Medulla oblongata (tissue), 1 donor: ENCODE measurements at regions not wholly inside any gene's neighbourhood (a gene's known extent, or its start where the extent isn't known, plus 50 kb on each side); places are given as distances from the start of the nearest gene placed in this dataset.
"Not testable (repeated sequence)": the region's sequence is repeated elsewhere in the genome, so short reads cannot be mapped to it uniquely, and the experiment has no call there.

Source experiments
- DNase-seq: peaks from one replicate; pipeline ENCODE4 v3.0.0-alpha.2; 2015; ENCODE audit errors: extremely low spot score

DNA sequence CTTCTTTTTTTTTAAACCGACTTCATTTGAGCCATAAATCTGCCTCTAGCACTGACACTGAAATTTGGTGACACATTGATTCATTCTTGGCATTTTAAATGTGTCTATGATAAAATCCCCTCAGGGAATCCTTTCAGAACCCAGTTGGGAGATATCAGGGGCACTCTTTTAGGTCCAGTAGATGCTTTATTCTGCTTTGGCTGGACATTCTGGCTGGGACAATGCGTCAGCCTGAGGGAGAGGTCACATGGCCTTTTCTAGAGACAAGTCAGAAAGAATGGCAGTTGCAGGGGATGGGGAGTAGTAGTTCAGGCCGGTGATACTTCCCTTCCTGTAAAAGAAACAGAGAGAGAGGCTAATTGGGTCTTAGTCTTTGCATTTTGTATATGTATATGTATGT, 63.1 kb downstream of the TRIM43 start:
- not testable (repeated sequence) for DNase-seq

DNA sequence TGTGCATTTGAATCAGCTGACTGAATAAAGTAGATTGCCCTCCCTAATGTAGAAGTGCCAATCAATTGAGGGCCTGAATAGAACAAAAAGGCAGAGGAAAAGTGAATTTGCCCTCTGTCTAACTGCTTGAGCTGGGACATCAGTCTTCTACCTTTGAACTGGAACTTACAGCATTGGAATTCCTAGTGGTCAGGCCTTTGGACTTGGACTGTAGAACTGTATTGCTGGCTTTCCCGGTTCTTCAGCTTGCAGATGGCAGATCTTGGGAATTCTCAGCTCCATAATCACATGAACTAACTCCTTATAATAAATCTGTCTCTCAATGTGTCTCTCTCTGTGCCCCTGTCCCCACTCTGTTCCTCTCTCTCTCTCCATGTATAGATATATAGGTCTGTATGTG, 64.8 kb downstream of the TRIM43 start:
- not testable (repeated sequence) for DNase-seq

DNA sequence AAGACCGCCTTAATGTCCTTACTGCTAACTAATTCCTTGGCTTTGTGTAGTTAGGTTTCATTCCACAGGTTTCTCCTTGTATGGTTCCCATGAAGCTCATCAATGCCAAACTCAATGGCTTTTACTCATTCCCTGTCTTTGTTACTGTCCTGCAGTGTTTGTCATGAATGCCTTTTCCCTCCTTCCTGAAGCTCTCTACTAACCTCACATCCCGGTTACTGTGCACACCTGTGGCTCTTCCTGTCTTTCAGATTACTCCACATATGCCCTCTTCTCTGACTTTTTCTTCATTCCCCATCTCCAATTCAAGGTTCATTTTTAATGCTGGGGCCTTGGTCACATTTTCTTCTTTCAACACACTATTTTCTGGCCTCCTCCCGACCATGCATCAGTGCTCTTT, 66.1 kb downstream of the TRIM43 start:
- not testable (repeated sequence) for DNase-seq

DNA sequence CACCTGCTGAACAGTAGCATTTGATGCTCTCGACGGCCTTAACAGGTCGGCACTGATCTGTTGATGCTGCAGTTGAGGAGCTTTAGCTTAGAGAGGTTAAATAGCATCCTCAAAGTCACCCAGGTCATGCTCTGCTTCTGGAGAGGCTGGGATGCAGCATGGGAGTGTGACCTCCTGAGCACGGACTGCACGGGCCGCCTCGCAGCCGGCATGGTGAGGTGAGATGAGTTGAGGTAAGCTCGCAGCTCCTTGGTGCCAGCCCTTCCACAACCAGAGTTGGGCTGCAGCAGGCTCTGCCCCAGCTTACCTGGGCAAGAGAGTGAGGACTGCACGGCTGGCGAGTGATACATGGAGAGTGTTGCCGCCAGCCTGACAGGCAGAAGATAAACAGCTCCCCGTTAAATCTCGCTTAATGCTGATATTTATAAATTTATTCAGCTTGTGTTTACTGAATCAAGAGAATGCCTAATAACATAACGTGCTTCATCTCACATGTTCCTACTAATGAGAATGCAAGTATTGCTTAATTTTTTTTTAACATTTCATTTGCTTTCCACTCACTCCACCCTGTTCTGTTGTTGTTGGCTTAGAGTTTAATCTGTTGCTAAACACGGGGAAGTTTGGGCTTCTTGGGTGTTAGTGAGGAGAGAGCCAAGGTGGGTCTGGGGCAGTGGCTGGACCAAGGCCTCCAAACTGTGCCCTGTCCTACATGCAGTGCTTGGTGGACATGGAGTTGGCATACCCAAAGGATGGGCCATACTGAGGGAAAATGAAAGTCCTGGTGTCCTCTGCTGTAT, 69.2 kb downstream of the TRIM43 start:
- DNase-seq, result not testable (repeated sequence)

DNA sequence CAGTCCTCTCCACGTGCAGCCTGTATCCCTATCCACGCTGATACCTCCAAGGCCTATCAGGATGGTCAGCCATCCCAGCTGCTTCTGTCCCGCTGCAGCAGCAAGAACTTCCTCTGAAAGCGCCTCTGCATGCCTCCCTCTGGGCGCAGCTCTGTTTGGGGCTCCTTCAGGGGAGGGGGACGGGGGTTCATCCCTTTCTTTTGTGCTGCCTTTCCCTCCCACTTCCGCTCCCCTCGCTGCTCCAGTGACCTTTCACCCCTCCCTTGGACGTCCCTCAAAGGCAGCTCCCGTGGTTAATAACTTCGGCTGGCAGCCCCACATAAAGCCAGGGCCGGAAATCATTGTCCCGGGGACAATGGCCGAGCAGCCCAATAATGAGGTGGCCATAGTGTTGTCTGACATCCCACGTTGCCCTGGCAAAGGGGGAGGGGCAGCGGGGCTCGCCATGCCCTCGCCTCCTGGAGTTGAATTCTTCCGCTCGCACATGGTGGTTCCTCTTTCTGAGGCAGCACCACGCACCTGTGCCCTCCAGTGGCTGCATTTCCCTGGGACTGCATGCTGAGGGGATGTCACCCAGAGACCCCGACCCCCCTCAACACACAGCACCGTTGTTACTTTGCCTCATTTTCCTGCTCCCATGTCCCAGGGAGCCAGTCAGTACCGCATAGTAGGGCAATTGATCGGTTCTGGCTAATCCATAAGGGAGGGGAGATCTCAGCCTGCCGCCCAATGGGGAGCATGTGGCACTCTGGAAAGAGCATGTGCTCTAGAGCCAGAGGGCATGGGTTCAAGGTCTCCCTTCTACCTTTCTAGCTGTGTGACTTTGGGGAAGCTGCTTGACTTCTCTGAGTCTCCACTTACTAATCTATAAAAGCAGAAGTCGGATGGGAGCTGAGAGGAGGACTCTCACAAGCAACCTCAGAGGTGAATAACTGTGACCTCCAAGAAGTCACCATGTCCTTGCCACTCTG, 72.0 kb downstream of the TRIM43 start:
- DNase-seq, result not testable (repeated sequence)

DNA sequence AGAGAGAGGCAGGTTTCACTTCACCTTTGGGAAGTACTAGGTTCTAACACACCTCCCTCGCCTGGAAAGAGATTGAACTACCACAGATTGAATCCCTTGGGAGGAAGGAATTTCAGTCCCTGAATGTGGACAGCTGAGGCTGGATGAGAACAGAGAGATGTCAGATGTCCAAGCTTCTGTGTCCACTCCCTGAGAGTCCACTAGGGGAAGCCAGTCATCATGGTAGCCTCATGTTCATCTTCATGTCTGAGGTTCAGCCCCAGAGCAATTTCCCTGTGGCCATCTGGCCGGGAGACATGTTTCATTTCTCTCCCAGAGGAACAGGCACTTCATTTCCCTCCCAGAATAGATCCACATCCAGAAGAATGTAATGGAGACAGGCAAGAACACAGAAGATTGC, 74.8 kb downstream of the TRIM43 start:
- DNase-seq, result not testable (repeated sequence)

DNA sequence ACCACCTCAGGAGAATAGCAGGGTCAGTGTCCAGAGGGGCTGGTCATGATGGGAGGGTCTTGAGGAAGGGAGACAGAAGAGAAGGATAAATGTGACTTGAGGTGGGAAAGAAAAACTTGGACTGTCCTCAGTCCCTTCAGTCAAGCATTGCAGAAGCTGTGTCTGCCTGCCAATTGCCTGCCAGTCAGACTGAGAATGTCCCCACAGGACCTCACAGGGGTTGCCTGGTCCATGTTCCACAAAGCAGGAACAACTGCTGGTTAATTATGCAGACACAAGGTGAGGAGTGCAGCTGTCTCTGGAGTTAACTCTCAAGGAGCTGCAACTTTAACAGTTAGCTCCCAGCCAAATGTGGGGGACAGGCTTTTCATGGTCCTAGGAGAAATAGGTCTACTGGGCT, 75.7 kb downstream of the TRIM43 start:
- no peak for DNase-seq

DNA sequence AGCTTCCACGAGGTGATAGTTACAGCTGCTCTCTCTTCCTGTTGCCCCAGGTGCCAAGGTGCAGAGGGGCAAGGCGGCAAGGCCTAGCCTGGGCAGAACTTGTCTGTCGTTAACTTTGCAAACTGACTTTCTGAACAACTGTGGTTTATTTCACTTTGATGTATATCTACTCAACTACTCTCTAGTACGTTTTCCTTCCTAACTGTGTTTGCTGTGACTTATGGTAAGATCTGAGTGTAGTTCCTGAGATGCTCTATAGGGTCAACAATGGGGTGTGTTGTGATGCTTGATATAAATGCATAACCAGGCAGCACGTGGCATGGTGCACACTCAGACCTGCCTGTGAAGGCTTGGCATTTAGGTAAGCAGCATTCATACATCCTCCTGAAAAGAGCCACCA, 77.1 kb downstream of the TRIM43 start:
- not testable (repeated sequence) for DNase-seq

DNA sequence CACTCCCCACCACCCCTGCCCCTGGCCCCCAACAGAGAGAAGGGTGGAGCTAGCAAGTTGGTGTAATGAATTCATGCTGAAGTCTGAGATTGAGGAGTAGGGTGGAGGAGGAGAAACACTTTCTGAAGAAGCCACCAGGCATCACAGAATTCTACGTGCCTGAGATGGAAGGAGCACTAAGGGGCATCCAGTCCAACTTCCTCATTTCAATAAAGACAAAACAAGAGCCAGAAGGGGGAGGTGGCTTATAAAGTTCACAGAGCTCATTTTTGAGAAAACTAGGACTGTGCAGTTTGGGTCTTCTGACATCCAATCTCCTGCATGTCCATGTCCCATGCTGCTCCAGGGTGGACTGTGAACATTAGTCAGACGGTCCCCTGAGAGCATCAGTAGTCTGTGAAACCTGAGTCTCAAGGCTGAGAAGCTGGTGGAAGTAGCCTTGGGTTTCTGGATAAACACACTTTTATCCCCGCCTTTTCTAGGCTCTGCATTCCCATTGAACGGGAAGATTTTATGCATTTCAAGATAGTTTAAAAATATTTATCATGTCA, 77.7 kb downstream of the TRIM43 start:
- DNase-seq, result peak; percentile 12

DNA sequence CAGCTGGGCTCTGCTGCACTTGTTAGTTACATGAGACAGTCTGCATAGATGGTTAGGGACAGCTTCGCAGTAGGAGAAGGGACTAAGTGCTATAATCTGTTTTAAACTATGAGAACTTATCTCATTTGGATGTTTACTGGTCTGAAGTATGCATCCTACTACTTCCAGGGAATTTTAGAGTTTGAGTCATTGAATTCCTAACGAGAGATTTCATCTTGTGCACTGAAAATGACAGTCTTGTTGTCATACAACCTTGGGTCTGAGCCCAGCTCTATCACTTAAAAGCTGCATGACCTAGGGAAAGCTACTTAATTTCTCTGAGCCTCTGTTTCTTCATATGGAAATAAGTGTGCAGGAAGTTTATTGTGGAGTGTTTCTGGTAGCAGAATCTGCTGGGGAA, 78.4 kb downstream of the TRIM43 start:
- no peak for DNase-seq

DNA sequence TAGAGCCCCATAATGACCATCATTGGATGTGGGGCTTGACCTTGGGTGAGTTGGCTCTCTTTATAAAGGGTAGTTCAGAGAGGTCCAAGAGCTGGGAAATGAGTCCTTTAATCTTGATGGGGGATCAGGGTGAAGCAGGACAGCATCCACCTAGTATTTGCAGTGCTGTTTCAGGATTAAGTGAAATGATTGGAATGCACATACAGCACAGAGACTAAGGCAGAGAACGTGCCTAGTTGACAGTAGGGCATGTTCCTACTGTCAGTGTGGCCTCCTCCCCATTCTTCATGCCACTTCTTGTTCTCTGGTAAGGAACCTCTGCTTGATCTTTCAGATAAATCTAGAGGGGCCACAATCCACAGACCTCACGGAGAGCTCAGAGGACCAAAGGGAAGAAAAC, 78.9 kb downstream of the TRIM43 start:
- DNase-seq, result no peak

DNA sequence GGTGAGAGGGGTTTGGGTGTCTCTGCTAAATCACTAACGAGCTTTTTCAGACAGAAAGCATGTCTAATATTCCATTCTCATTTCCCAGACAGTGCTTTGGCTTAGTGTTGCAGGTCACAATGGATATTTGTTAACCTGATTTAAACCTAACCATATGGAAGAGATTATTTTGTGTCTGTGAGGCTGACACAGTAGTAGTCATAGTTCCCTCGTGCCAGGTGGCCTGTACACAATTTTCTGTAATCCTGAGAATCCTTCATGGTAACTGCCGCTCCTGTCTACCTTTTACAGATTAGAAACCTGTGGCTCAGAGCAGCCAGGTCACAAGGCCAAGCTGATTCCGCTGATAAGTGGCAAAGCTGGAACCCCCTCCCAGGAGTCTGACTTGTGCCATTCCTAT, 79.4 kb downstream of the TRIM43 start:
- DNase-seq, result not testable (repeated sequence)

DNA sequence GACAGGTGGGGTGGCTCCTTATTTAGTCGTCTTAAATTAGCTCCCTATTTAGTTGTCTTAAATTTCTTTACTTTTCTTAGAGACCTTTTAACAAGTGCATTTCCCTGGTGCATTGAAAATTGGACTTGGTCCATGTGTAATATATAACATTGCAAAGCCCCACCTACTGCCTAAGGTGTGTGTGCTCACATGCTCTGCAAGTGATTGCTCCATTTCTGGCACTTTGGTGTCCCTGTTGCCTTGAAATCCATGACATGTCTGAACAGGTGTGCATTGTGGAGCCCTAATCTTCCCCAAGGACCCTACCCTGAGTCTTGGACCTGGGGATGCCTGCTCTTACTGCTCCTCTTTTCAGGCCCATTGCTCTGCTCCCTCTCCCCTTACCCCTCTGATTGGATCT, 80.2 kb downstream of the TRIM43 start:
- not testable (repeated sequence) for DNase-seq

DNA sequence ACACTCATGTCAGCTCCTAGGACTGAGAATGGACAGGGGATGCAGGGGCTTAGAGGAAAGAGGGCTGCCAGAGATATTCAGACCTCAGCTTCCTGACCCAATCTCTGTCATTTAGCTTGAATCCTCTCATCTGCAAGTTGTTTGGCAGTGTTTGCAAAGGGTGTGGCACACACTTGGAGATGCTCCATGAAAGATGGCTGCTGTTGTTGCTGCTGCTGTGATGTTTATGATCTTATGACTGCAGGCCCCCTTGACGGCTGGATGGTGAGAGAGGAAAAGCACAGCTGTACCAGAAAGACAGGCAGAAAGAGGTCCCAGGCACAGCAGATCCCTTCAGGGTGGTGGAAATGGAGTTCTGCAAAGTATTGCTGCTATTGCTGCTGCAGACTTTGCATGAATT, 80.7 kb downstream of the TRIM43 start:
- DNase-seq, result not testable (repeated sequence)

DNA sequence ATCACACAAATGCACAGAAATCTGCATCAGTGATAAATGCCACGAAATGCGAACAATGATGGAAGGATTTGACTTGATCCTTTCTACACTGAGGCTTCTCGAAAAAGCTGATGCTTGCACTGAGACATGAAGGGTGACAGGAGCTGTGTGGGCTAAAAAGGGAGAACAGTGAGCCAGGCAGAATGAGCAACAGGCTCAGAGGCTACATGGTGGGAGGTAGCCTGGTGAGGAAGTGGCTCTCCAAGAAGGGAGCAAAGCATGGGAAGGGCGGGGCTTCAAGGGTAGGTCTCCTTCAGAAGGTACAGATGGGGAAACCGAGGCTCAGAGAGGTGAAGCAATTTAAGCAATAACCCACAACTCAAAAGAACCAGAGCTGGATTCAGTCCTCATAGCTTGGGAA, 82.4 kb downstream of the TRIM43 start:
- no peak for DNase-seq

DNA sequence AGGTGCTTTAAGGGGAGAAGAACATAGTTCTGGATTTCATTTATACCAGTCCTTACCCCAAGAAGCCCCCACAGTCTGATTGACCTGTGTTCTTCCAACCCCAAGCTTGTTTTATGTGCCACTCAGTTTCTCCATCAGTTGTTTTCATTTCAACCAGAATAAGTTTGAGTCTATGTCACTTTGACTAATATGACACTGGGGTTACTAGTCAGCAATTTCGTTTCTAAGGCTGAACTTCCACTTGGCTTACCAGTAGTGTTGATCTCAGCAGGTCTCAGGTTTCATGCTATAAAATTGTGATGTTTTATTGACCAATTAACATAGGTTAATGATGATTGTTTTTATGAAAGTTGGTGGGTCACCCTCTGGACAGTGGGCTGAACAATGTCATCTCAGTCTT, 84.8 kb downstream of the TRIM43 start:
- DNase-seq, result not testable (repeated sequence)

DNA sequence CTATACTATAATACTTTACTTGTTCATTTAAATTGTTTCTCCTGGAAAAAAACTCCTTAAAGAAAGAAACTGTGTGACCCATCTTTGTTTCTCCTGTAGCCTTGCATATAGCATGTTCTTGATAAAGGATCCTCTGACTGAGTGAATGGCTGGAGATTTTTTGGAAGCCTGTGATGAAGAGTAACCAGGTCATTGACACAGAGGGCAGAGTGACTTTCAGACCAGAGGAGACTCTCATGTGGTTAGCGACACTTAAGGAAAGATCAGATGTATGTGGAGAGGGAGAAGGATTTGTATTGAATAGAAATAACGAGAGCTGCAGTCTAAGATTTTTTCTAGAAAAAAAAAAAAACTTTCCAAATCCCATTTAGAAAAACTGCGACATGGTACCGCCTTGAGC, 85.5 kb downstream of the TRIM43 start:
- no peak for DNase-seq

DNA sequence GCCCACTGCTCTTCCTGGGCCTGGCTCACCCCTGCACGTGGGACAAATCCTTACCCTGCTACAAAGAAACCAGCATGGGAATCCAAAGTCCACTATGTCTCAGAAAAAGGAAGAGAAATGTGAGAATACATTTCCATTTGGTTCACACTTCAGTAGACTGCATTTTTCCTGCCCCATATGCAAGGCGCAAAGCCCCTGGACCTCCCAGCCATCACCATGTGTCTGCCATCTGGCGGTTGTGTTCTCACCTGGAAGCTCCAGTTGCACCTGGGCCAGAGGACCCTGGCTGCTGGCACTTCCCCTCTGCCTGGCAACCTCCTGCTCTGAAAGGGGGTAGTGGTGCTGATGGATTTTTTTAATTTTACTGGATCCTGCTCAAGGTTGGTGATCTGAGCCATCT, 86.0 kb downstream of the TRIM43 start:
- not testable (repeated sequence) for DNase-seq

DNA sequence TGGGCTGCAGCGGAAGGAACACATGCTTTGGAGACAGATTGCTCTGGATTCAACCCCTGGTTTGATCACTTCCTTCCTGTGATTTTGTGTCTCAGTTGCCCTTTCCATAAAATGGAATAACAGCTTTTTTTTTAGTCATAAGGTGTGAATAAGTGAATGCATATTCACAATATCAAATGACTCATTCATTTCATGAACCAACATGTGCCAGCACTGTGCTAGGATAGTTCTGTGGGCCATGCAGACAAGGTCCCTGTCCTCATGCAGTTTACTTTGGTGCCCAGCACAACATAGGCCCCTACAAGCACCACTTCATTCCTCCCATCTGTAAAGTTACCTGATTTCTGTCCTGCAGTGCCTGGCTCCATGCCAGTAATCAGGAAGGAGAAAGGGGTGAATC, 89.4 kb downstream of the TRIM43 start:
- DNase-seq, result not testable (repeated sequence)

DNA sequence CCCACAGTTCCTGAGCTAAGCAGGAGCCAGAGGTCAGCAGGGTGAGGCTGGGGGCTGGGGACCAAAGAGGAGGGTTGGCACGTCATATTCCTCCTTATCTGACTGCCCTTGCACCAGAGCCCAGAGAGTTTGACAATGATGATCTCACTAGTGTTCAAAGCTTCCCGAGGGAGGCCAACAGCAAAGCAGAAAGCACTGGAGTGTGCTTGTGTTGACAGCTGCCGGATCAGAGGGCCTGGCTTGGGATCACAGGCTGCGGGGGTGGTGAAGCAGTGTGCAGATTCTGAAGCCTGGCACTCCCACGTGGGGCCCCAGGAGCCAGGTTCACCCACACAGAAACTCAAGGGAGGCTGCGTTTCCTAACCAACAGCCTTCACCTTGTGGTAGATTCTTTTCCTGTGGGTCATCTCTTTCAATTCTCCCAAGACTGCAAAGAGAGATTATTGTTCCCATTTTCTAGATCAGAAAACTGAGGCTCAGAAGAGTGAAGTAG, 89.8 kb downstream of the TRIM43 start:
- DNase-seq, result not testable (repeated sequence)

DNA sequence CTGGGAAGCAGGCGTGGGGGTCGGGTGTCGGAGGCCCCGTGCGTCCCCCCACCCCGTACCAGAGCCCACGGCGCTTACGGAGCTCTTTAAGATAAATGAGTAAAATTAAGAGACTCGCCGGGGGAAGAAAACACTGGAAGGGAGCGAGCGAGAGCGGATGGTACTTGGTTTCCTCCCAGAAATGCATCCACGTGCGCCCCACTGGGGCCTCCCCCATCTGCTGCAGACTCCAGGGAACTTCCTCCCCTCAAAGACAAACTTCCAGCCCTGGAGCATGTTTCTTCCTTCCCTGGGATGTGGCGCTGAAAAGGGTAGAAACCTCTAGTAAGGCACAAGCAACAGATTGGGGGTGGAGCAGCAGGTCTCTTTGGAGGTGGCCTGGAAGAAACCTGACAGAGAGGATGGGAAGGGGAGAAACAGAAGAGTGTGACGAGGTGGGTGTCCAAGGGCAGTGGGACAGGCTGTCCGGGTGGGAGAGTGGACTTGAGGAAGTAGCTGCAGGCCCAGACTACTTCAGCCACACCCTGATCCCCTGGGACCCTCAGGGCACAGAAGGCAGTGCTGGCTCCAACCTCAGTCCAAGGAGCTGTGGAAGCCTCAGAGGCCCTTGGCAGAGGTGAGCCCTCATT, 91.2 kb downstream of the TRIM43 start:
- not testable (repeated sequence) for DNase-seq

DNA sequence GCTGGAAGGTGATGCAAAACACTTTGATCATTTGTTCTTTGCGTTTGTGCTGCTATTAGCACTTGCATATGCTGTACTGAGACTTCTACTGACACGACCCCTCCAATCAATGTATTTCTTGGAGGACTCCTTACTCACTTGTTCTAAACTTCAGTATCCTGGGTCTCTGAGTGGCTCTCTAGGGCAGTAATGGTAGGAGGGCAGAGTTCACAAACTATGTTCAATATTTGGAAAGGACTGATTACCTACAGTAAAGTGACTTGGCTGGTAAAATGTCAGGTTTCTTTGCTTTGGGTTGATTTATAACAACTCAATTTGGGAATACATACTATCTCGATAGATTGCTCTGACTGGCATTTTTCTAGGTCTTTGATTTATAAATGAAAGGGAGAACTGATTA, 93.7 kb downstream of the TRIM43 start:
- DNase-seq, result no peak
